Stimulated activated CD8-positive, alpha-beta memory T cell treated with anti-CD3 and anti-CD28 coated beads, Interleukin-12 subunit alpha, Interleukin-12 subunit beta, amount 100 ng/mL, for 1 hour (primary cell): ENCODE measurements at regions not wholly inside any gene's neighbourhood (a gene's known extent, or its start where the extent isn't known, plus 50 kb on each side); places are given as distances from the start of the nearest gene placed in this dataset.

ENCODE experiments used
- DNase-seq: peaks from one replicate; pipeline ENCODE4 v3.0.0-alpha.2; 2020; ENCODE audit warnings: low read depth

- DNase-seq, result no peak
Observed at GRCh38 chr1:229184066-229184465, 86.8 kb upstream of the RAB4A start.

- DNase-seq, result no peak
Observed at GRCh38 chr1:229185963-229186362, 84.9 kb upstream of the RAB4A start.

DNA sequence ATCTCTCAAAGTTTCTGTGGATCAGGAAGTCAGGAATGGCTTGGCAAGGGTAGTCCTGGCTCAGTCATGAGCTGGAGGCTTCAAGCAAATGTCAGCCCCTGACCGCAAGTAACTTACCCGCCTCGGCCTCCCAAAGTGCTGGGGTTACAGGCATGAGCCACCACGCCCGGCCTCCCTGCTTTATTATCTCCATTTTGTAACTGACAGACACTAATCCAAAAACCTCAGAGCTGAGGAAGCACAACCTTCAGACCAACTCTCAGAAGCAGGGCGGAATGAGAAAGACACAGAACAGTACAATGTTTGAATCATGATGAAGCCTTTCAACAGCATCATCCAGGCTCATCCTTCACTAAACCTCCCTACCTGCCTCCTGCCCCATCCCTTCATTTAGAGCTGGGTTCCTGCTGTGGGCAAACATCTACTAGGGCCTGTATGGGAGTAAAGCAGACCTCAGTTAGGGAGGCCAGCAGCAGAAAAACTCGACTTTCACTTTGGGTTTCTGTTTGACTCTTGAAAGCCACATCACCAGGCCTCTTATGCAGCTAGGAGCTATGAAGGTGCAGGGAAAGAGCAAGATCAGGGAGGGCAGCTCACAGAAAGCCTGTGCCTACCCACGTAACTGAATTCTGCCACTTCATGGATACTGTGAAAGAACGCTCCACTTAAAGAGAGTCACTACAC lies 84.4 kb upstream of the RAB4A start:
- DNase-seq, result no peak

DNA sequence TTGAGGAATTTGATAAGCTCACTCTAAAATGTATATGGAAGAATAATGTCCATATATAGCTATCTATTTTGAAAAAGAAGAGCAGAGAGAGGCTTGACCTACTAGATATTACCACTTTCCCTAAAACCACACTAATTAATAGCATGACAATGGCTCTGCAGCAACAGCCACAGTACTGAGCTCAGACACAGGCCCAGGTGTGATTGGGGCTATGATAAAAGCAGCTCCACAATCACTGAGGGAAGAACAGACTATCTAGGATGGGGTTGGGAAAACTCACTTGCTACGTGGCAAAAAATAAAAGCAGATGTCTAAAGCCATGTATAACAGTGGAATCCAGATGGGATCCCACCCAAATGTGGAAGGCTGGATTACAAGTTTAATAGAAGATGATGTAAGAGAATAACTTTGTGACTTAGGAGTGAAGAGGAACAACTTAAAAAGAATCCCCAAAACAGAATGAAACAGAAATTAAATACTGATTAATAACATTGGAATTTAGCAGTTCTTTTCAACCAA lies 80.8 kb upstream of the RAB4A start:
- no peak for DNase-seq

DNA sequence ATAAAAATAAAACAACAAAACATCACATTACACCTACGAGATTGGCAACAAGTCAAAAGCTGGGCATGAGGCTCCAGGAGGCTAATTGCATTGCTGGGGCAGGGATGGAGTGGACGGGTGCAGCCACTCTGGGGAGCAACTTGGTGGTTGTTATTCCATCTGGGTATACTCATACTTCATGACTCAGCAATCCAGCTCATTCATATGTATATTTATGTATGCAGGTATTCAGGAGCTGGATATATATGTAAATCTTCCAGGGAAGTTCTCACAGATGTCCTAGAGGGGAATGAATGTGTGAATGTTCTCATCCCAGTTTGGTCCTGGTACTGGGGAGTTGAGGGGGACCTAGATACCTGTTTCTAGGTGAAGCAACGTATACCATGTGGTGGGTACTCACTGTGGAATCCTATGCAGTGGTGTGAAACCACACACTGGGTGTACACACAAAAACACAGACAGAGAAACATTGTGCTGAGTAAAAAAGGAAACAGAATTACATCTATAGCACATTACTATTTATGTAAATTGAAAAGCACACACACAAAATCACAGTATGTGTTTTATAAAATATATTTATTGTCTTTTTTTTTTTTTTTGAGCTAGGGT lies 79.7 kb upstream of the RAB4A start:
- no peak for DNase-seq

DNA sequence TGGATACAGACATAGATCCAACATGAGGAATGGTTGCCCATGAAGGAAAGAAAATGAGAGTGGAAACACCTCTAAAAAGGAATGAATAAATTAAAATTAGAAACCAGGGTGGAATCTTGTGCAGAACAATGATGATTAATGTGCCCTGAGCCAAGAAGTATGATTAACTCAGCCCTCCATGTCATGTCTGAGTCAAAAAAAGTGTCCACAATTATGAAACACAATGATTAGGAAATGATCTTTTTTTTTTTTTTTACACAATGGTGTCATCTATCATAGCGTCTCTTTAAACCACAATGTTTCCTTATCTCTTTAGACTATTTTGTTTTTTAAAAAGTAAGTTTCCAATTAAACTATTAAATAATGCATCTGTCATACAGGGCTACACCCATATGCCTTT lies 78.9 kb upstream of the RAB4A start:
- DNase-seq, result no peak

- DNase-seq, result no peak
Observed at GRCh38 chr1:229192853-229193252, 78.1 kb upstream of the RAB4A start.

GRCh38 chr1:229194096-229194495 lies 76.8 kb upstream of the RAB4A start:
- no peak for DNase-seq

GRCh38 chr1:229195246-229195645 lies 75.7 kb upstream of the RAB4A start:
- DNase-seq, result no peak

- no peak for DNase-seq
Observed at GRCh38 chr1:229196404-229197264, 74.3 kb upstream of the RAB4A start.

DNA sequence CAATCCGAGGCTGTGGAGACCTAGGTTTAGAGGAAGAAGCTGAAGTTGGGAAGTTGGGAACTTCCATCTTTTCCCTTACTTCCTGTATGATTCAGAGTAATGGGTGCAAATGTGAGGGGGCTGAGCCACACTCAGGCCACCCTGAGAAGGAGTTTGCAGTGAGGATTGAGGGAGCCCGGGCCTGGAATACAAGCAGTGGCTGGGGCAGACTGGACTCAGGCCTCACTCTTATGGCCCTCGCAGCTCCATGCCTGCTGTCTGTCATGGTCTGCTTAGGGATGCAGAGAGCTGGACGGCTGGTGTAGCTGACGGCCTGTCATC lies 73.7 kb upstream of the RAB4A start:
- DNase-seq, result no peak

GRCh38 chr1:229199261-229200243 lies 71.4 kb upstream of the RAB4A start:
- DNase-seq, result no peak

DNA sequence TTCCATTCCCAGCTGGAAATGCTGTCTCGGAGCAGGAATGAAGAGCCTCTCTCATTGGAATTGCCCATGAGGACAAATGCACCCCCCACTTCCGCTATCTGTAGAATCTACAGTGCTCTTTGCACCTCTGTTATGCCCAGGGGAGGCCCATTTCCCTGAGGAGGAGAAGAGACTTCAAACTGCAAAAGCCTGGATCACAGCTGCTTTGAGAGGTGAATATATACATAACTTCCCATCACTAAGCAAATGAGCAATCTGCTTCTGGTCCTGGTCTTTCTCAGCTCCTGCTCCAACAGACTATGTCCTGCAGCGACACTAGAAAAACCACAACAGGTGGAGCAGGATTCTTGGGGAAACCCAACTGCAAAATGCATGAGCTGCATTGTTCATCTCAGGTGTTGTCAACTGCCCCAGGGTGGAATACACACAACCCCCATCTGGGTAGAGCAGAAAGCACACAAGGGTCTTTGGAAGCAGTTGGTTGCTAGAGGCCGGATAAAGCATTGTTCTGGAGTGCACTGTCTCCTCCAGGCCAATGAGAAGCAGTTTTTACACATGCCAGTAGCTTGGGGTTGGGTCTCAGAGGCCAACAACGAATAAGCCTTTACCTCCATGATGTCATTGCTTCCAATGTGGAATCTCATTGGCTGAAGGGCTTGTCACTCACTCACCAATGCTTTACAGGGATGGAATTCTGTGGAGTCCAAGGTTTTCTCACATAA lies 67.7 kb upstream of the RAB4A start:
- no peak for DNase-seq

DNA sequence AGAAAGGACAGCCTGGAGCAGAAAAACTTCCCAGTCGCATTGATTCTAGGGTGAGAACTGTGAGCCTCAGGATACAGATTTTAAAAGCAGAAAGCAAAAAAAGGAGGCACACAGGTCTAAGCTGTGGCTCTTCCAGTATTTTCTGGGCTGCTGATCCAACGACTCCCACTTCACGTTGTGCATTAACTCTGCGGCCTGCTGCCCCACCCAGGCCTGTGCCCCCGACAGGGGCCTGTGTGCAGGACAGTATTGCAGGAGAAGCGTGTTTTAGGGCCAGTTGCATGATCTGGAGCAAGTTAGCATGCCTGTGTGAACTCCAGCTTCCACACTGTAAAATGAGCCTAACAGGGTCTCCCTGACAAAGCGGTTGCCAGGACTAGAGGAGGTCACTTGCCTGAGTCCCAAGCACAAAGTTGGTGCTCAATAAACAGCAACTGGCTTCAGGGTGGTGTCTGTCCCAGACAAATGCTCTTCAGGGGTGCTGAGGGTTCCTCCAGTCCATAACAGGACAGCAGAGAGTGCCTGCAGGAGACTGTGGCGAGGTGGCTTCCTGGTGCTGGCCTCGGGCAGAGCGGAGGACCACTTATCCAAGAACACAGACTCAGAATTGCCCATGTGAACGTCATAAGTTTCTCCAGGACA lies 66.8 kb upstream of the RAB4A start:
- DNase-seq, result no peak

DNA sequence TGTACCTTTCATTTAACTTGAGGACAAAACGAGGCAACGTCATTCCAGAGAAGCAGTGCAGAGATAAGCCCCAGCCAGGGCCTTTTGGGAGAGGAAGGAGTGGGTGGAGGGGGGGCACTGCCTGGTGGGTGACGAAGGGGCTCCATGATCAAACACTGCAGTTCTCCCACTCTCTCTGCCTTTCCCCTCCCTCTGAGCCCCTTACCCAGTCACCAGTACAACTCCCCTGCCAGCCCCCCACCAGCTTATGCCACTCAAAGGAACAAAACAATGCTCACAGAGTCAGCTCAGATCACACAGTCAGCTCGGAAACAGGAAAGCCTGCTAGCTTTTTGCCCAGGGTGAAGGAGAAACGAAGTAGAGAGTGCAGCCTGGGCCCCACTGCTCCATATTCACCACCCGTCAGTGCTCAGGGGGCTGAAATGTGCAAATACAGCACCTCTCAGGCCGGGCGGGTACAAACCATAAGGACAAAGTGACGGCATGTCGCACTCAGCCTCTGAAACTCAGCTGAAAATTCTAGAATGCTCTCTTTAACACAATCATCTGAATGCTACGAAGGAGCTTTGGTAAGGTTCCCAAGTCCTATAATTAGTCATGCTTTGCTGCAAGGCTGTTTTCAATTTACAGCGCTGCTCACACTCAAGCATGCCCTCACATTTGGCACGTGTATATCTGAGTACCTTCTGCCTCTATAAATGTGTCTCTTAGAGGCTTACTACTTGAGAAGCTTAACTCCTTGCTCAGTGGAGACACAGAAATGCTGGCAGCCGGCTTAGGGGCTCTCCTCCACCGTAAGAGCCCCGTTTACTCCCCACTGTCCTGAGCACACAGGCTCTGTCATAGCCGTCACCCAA lies 65.8 kb upstream of the RAB4A start:
- DNase-seq, result no peak

GRCh38 chr1:229205854-229206253 lies 65.1 kb upstream of the RAB4A start:
- DNase-seq, result no peak

GRCh38 chr1:229207916-229208315 lies 63.0 kb upstream of the RAB4A start:
- DNase-seq, result no peak

- DNase-seq, result no peak
Observed at GRCh38 chr1:229208481-229208880, 62.4 kb upstream of the RAB4A start.

GRCh38 chr1:229209386-229209785 lies 61.5 kb upstream of the RAB4A start:
- DNase-seq, result no peak

GRCh38 chr1:229209816-229210215 lies 61.1 kb upstream of the RAB4A start:
- no peak for DNase-seq
